H1 (cell line): ENCODE measurements at regions not wholly inside any gene's neighbourhood (a gene's known extent, or its start where the extent isn't known, plus 50 kb on each side); places are given as distances from the start of the nearest gene placed in this dataset.

Experiments
- CTCF ChIA-PET: fragments of 300-600 bp; sonication (Branson Sonifier 250); formaldehyde crosslinking; loops from one replicate; lab custom pipeline; 2021; ENCODE audit not compliant: partially characterized antibody; lab: Charles Lee
- POLR2A ChIA-PET: fragments of 300-600 bp; sonication (Branson Sonifier 250); formaldehyde crosslinking; loops from one replicate; lab custom pipeline; 2021; ENCODE audit warnings: inconsistent platforms; ENCODE audit not compliant: partially characterized antibody; lab: Charles Lee
- DNase-seq, 2 experiments: peaks; one replicate each; pipeline versions ENCODE4 v3.0.0 to v3.0.0-alpha.2; 2010 to 2022; ENCODE audit warnings: low spot score in 2 of 2, low read depth in 1 of 2, mixed read lengths in 1 of 2
- FAIRE-seq: peaks from 2 replicates; lab custom pipeline; 2011; peaks lifted over from hg19 to GRCh38; lab: Jason Lieb, UNC
- H2AFZ ChIP-seq: 2 replicates; pipeline ENCODE4 v1.8.1; 2012; ENCODE audit warnings: low read length, inconsistent platforms
- H2AK5ac ChIP-seq: 2 replicates; pipeline ENCODE4 v1.6.1; 2013; ENCODE audit warnings: low read depth, low read length
- H2BK120ac ChIP-seq: replicated peaks from 2 replicates; pipeline ENCODE3; 2013; ENCODE audit warnings: low read depth, low read length, inconsistent platforms
- H2BK12ac ChIP-seq: 2 replicates; pipeline ENCODE4 v1.6.1; 2013; ENCODE audit warnings: low read depth, low read length
- H2BK15ac ChIP-seq: 2 replicates; pipeline ENCODE4 v1.6.1; 2013; ENCODE audit warnings: low read length
- H2BK20ac ChIP-seq: 2 replicates; pipeline ENCODE4 v1.6.1; 2013; ENCODE audit warnings: low read length
- H2BK5ac ChIP-seq: 2 replicates; pipeline ENCODE4 v1.6.1; 2013; ENCODE audit warnings: low read depth, low read length
- H3K14ac ChIP-seq: 2 replicates; pipeline ENCODE4 v1.6.1; 2013; ENCODE audit warnings: inconsistent platforms; ENCODE audit not compliant: insufficient read length
- H3K18ac ChIP-seq: 2 replicates; pipeline ENCODE4 v1.6.1; 2013; ENCODE audit warnings: low read length; ENCODE audit errors: extremely low read depth
- H3K23ac ChIP-seq: 2 replicates; pipeline ENCODE4 v1.6.1; 2013; ENCODE audit warnings: inconsistent platforms; ENCODE audit not compliant: insufficient read length
- H3K23me2 ChIP-seq: 2 replicates; pipeline ENCODE4 v1.6.1; 2013; ENCODE audit warnings: low read depth, low read length
- H3K27ac ChIP-seq: 2 replicates; pipeline ENCODE4 v1.6.1; 2011; ENCODE audit warnings: low read depth, low read length, inconsistent platforms
- H3K27me3 ChIP-seq, 4 experiments: replicated peaks in 1 of 4; 1 replicate in 1 of 4; 2 replicates in 3 of 4; pipeline versions ENCODE4 v1.6.1 to v1.8.1; 2011 to 2013; ENCODE audit warnings: low read length in 3 of 4, mild to moderate bottlenecking in 3 of 4, inconsistent platforms in 2 of 4, mixed read lengths in 2 of 4, moderate library complexity in 1 of 4; ENCODE audit not compliant: control insufficient read depth in 3 of 4, insufficient read depth in 3 of 4; ENCODE audit errors: extremely low read depth in 1 of 4
- H3K36me3 ChIP-seq, 4 experiments: 2 replicates each; pipeline versions ENCODE4 v1.6.1 to v1.8.1; 2011 to 2013; ENCODE audit warnings: mild to moderate bottlenecking in 4 of 4, low read length in 3 of 4, moderate library complexity in 2 of 4, control low read depth in 1 of 4, inconsistent platforms in 1 of 4; ENCODE audit not compliant: insufficient read depth in 4 of 4, control insufficient read depth in 2 of 4
- H3K4ac ChIP-seq: replicated peaks from 2 replicates; pipeline ENCODE3; 2013; ENCODE audit warnings: low read length, low read depth, mixed read lengths, inconsistent platforms; ENCODE audit not compliant: insufficient read length
- H3K4me1 ChIP-seq, 4 experiments: replicated peaks in 1 of 4; 1 replicate in 1 of 4; 2 replicates in 3 of 4; pipeline versions ENCODE4 v1.6.1 to v1.8.1; 2011 to 2013; ENCODE audit warnings: low read length in 3 of 4, inconsistent platforms in 2 of 4, mixed read lengths in 1 of 4; ENCODE audit not compliant: insufficient read depth in 4 of 4, control insufficient read depth in 3 of 4
- H3K4me2 ChIP-seq, 2 experiments: 2 replicates each; pipeline versions ENCODE4 v1.6.1 to v1.8.1; 2011 to 2013; ENCODE audit warnings: low read depth in 2 of 2, low read length in 2 of 2, control low read depth in 1 of 2, inconsistent platforms in 1 of 2, mild to moderate bottlenecking in 1 of 2; ENCODE audit not compliant: insufficient read depth in 1 of 2
- H3K4me3 ChIP-seq, 4 experiments: fragments of 200-600, 300-600 bp in 1 of 4; sonication (generic), shearing (Covaris generic), sonication (Bioruptor Twin) in 1 of 4; 2 replicates each; pipeline versions ENCODE4 v1.5.1 to v1.8.1; 2011 to 2016; ENCODE audit warnings: low read length in 4 of 4, low read depth in 3 of 4, control low read depth in 2 of 4, inconsistent platforms in 2 of 4, mild to moderate bottlenecking in 2 of 4, mixed read lengths in 1 of 4, moderate library complexity in 1 of 4; ENCODE audit not compliant: insufficient read depth in 2 of 4; ENCODE audit errors: extremely low read depth in 1 of 4
- H3K56ac ChIP-seq: replicated peaks from 2 replicates; pipeline ENCODE3; 2013; ENCODE audit warnings: low read depth, mild to moderate bottlenecking, mixed read lengths, low read length, inconsistent platforms; ENCODE audit not compliant: insufficient read length
- H3K79me1 ChIP-seq: 2 replicates; pipeline ENCODE4 v1.6.1; 2013; ENCODE audit warnings: low read depth, low read length, control low read depth
- H3K79me2 ChIP-seq, 2 experiments: 2 replicates each; pipeline versions ENCODE4 v1.6.1 to v1.8.1; 2012 to 2013; ENCODE audit warnings: low read length in 2 of 2, mild to moderate bottlenecking in 2 of 2, inconsistent platforms in 1 of 2; ENCODE audit not compliant: insufficient read depth in 2 of 2, control insufficient read depth in 1 of 2
- H3K9ac ChIP-seq, 4 experiments: replicated peaks in 1 of 4; 1 replicate in 1 of 4; 2 replicates in 3 of 4; pipeline versions ENCODE4 v1.6.1 to v1.8.1; 2011 to 2013; ENCODE audit warnings: low read depth in 3 of 4, low read length in 3 of 4, control low read depth in 2 of 4, mild to moderate bottlenecking in 2 of 4, moderate library complexity in 2 of 4, inconsistent platforms in 1 of 4; ENCODE audit errors: extremely low read depth in 1 of 4
- H3K9me3 ChIP-seq, 2 experiments: 2 replicates each; pipeline versions ENCODE4 v1.6.1 to v1.8.1; 2012 to 2013; ENCODE audit warnings: mild to moderate bottlenecking in 2 of 2, moderate library complexity in 2 of 2, control low read depth in 1 of 2, inconsistent platforms in 1 of 2, low read depth in 1 of 2, low read length in 1 of 2, mixed read lengths in 1 of 2; ENCODE audit not compliant: insufficient read depth in 2 of 2
- H4K20me1 ChIP-seq, 2 experiments: replicated peaks in 1 of 2; 2 replicates each; pipeline versions ENCODE3 to v1.8.1; 2011 to 2013; ENCODE audit warnings: inconsistent platforms in 2 of 2, low read length in 2 of 2, mild to moderate bottlenecking in 1 of 2; ENCODE audit not compliant: insufficient read depth in 2 of 2, control insufficient read depth in 1 of 2
- H4K5ac ChIP-seq: 2 replicates; pipeline ENCODE4 v1.6.1; 2013; ENCODE audit warnings: low read length, low read depth, mixed read lengths, inconsistent platforms; ENCODE audit not compliant: insufficient read length
- H4K8ac ChIP-seq: 2 replicates; pipeline ENCODE4 v1.8.0; 2013; ENCODE audit warnings: mild to moderate bottlenecking, moderate library complexity, low read length, inconsistent platforms; ENCODE audit not compliant: insufficient read depth; ENCODE audit errors: extremely low read depth
- H4K91ac ChIP-seq: replicated peaks from 2 replicates; pipeline ENCODE3; 2013; ENCODE audit warnings: low read length, mixed read lengths, inconsistent platforms; ENCODE audit not compliant: insufficient read length
- CBX8 ChIP-seq: fragments of 300-800, 300-1000 bp; sonication (generic); IDR thresholded peaks from 2 replicates; pipeline ENCODE4 v1.7.1; 2016; ENCODE audit warnings: low read depth, low read length, borderline replicate concordance
- CREB1 ChIP-seq: IDR thresholded peaks from 2 replicates; pipeline ENCODE4 v1.6.1; 2012; ENCODE audit warnings: inconsistent platforms
- EGR1 ChIP-seq: IDR thresholded peaks from 2 replicates; pipeline ENCODE4 v1.6.1; 2011; ENCODE audit warnings: low read depth, low read length, borderline replicate concordance
- GTF2F1 ChIP-seq: IDR thresholded peaks from 2 replicates; pipeline ENCODE4 v1.6.1; 2012; ENCODE audit warnings: low read depth, low read length, improper control_type of control experiment, borderline replicate concordance
- HDAC2 ChIP-seq, 2 experiments: fragments of 300-600 bp in 1 of 2; sonication (generic) in 1 of 2; IDR thresholded peaks; 2 replicates each; pipeline ENCODE4 v1.6.1; 2011 to 2012; ENCODE audit warnings: low read depth in 2 of 2, low read length in 2 of 2, mild to moderate bottlenecking in 2 of 2, moderate library complexity in 2 of 2, borderline replicate concordance in 1 of 2, inconsistent platforms in 1 of 2
- HDAC6 ChIP-seq: IDR thresholded peaks from one replicate; pipeline ENCODE4 v1.7.1; 2012; ENCODE audit warnings: low read depth, mild to moderate bottlenecking, inconsistent platforms, low read length, moderate library complexity
- JUND ChIP-seq: IDR thresholded peaks from 2 replicates; pipeline ENCODE4 v1.6.1; 2011; ENCODE audit warnings: mild to moderate bottlenecking, improper control_type of control experiment, low read length
- KDM1A ChIP-seq: fragments of 200-600, 300-600 bp; sonication (generic); IDR thresholded peaks from 2 replicates; pipeline ENCODE4 v1.7.1; 2016; ENCODE audit warnings: mild to moderate bottlenecking, low read length, borderline replicate concordance
- MAFK ChIP-seq: IDR thresholded peaks from 2 replicates; pipeline ENCODE4 v1.6.1; 2012; ENCODE audit warnings: low read depth, mild to moderate bottlenecking, improper control_type of control experiment, low read length
- RAD21 ChIP-seq, 2 experiments: IDR thresholded peaks in 1 of 2; conservative IDR thresholded peaks in 1 of 2; 2 replicates each; pipeline ENCODE4 v1.6.1; 2011; ENCODE audit warnings: low read depth in 2 of 2, low read length in 2 of 2, improper control_type of control experiment in 1 of 2, inconsistent platforms in 1 of 2, mild to moderate bottlenecking in 1 of 2, moderate library complexity in 1 of 2
- RFX5 ChIP-seq: IDR thresholded peaks from 2 replicates; pipeline ENCODE4 v1.6.1; 2011; ENCODE audit warnings: low read depth, low read length, improper control_type of control experiment, borderline replicate concordance
- SAP30 ChIP-seq: fragments of 300-600 bp; sonication (generic); IDR thresholded peaks from 2 replicates; pipeline ENCODE4 v1.7.1; 2012; ENCODE audit warnings: low read length, moderate library complexity, mild to moderate bottlenecking, inconsistent platforms; ENCODE audit not compliant: insufficient read depth, insufficient replicate concordance
- SP4 ChIP-seq: IDR thresholded peaks from 2 replicates; pipeline ENCODE4 v1.6.1; 2012; ENCODE audit warnings: low read length, inconsistent platforms
- SRF ChIP-seq: IDR thresholded peaks from 2 replicates; pipeline ENCODE4 v1.6.1; 2011; ENCODE audit warnings: mild to moderate bottlenecking, low read depth, low read length, moderate library complexity
- YY1 ChIP-seq: IDR thresholded peaks from 2 replicates; pipeline ENCODE4 v1.6.1; 2011; ENCODE audit warnings: low read depth, mild to moderate bottlenecking, low read length
- WGBS, 2 experiments: shearing (Covaris generic) in 1 of 2; methylation state at CpG; one replicate each; pipeline versions ENCODE4 v1.1.6 to v1.1.7; 2013 to 2015; ENCODE audit warnings: low lambda C conversion rate in 2 of 2, mixed read lengths in 2 of 2, inconsistent platforms in 1 of 2, low coverage in 1 of 2, missing lambda C conversion rate in 1 of 2; ENCODE audit not compliant: insufficient replicate concordance in 2 of 2, insufficient coverage in 1 of 2, insufficient read length in 1 of 2; ENCODE audit errors: extremely low coverage in 1 of 2, missing lambda C conversion rate in 1 of 2; 5-methylcytosine and 5-hydroxymethylcytosine counted together

- Histone ChIP-seq H3K36me3 (no peaks in the 10 kb centered on the region), H3K9me3 (peaks cover 45 to 76% of the 10 kb centered on the region in 2 experiments), H4K8ac (no peak overlapping the region), H2AFZ (no peak overlapping the region), H4K20me1 (no peaks in the 10 kb centered on the region), H3K27ac (no peak overlapping the region), H3K23ac (no peak overlapping the region), H3K4me2 (no peak overlapping the region), H2BK12ac (no peak overlapping the region), H3K79me2 (no peaks in the 10 kb centered on the region), H3K4me3 (no peak overlapping the region), H3K18ac (no peak overlapping the region), H2BK120ac (no peak overlapping the region), H3K4me1 (no peaks in the 10 kb centered on the region), H3K4ac (no peak overlapping the region), H2AK5ac (no peak overlapping the region), H3K14ac (no peak overlapping the region), H3K9ac (no peak overlapping the region), H3K56ac (no peak overlapping the region), H3K79me1 (no peaks in the 10 kb centered on the region), H4K91ac (no peak overlapping the region), H2BK5ac (no peak overlapping the region), H3K27me3 (no peaks in the 10 kb centered on the region), H3K23me2 (no peaks in the 10 kb centered on the region), H4K5ac (no peak overlapping the region), H2BK15ac (no peak overlapping the region), H2BK20ac (no peak overlapping the region)
- no peak for FAIRE-seq
- no peak for DNase-seq
- ChIA-PET POLR2A (no interaction called here), CTCF (no interaction called here)
- WGBS, 2 experiments: 83% methylated on average over 8 of the region's 8 CpGs; no CpG with 5 or more reads in 1 of the 2 experiments
- TF ChIP-seq HDAC2 (IDR thresholded peaks at IDR 0.05; ENCODE audit: borderline replicate concordance in 1 of 2, low read depth in 2 of 2, low read length in 2 of 2) (no peak), HDAC6 (no peak), CREB1 (no peak), SRF (no peak), GTF2F1 (no peak), RAD21 (IDR thresholded peaks at IDR 0.05 in 1 of 2, conservative IDR thresholded peaks at IDR 0.05 in 1 of 2; ENCODE audit: low read depth in 2 of 2, low read length in 2 of 2) (no peak), JUND (no peak), CBX8 (no peak), SP4 (no peak), SAP30 (no peak), YY1 (no peak), EGR1 (no peak), RFX5 (no peak), KDM1A (no peak), MAFK (no peak)
Observed at GRCh38 chr19:27679399-27679798, 1533.6 kb downstream of the UQCRFS1 start.
